ENCODE measurements at regions not wholly inside any gene's neighbourhood (a gene's known extent, or its start where the extent isn't known, plus 50 kb on each side); places are given as distances from the start of the nearest gene placed in this dataset.
"Not testable (repeated sequence)": the region's sequence is repeated elsewhere in the genome, so short reads cannot be mapped to it uniquely, and the experiment has no call there.

GRCh38 chr9:97188545-97188944, 118.9 kb upstream of the CCDC180 start:
- TF ChIP-seq, protein P1, sequence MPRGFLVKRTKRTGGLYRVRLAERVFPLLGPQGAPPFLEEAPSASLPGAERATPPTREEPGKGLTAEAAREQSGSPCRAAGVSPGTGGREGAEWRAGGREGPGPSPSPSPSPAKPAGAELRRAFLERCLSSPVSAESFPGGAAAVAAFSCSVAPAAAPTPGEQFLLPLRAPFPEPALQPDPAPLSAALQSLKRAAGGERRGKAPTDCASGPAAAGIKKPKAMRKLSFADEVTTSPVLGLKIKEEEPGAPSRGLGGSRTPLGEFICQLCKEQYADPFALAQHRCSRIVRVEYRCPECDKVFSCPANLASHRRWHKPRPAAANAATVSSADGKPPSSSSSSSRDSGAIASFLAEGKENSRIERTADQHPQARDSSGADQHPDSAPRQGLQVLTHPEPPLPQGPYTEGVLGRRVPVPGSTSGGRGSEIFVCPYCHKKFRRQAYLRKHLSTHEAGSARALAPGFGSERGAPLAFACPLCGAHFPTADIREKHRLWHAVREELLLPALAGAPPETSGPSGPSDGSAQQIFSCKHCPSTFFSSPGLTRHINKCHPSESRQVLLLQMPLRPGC (tag by site-specific recombination; IDR thresholded peaks at IDR 0.05), result no peak
- Histone ChIP-seq H3K4me3 (ENCODE audit: low read depth, low read length) (no peak overlapping the region), H3K9me3 (ENCODE audit: control insufficient read depth, insufficient read depth, low read depth, low read length) (no peaks in the 10 kb centered on the region), H3K36me3 (ENCODE audit: control insufficient read depth in 2 of 2, insufficient read depth in 1 of 2, low read length in 2 of 2) (no peaks in the 10 kb centered on the region), H3K4me1 (ENCODE audit: control insufficient read depth, insufficient read depth, low read length) (no peaks in the 10 kb centered on the region), H3K27ac (ENCODE audit: extremely low read depth, low read depth, low read length) (no peak overlapping the region)
- ChIA-PET CTCF (no interaction called here), POLR2A (no interaction called here)

- H3K27ac ChIP-seq (ENCODE audit: extremely low read depth, low read depth, low read length); H3K36me3 ChIP-seq (ENCODE audit: control insufficient read depth in 2 of 2, insufficient read depth in 1 of 2, low read length in 2 of 2); H3K4me1 ChIP-seq (ENCODE audit: control insufficient read depth, insufficient read depth, low read length); POLR2A ChIA-PET; H3K9me3 ChIP-seq (ENCODE audit: control insufficient read depth, insufficient read depth, low read depth, low read length); H3K4me3 ChIP-seq (ENCODE audit: low read depth, low read length); CTCF ChIA-PET: not testable (repeated sequence)
Observed at GRCh38 chr9:97187706-97188105, 119.8 kb upstream of the CCDC180 start.

DNA sequence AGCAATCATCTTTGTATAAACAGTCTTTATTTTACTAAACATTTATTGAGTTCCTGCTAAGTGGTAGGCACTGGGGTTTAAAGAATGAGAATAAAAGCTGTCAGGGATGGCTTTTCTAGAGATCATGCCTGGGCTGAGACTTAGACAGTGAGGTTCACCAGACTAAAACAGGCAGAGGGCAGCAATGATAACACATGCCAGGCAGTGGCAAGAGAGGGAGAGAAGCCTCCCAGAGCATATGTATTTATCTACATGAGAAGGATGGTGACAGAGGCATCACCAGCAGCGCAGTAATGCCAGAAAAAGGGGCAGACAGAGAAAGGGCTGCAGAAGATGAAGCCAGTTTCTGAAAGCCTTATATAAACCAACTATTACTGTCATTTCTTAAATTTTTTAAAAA, 121.0 kb upstream of the CCDC180 start:
- CTCF ChIA-PET, result no interaction called here
- POLR2A ChIA-PET, result no interaction called here

GRCh38 chr9:97182532-97182931, 124.9 kb upstream of the CCDC180 start:
- H3K9me3 ChIP-seq (ENCODE audit: control insufficient read depth, insufficient read depth, low read depth, low read length); POLR2A ChIA-PET; CTCF ChIA-PET; H3K4me1 ChIP-seq (ENCODE audit: control insufficient read depth, insufficient read depth, low read length); H3K36me3 ChIP-seq (ENCODE audit: control insufficient read depth in 2 of 2, insufficient read depth in 1 of 2, low read length in 2 of 2); H3K27ac ChIP-seq (ENCODE audit: extremely low read depth, low read depth, low read length); H3K4me3 ChIP-seq (ENCODE audit: low read depth, low read length): not testable (repeated sequence)

More for the DNA sequence above, 121.0 kb upstream of the CCDC180 start:
- Histone ChIP-seq H3K27ac (ENCODE audit: extremely low read depth, low read depth, low read length) (no peak overlapping the region), H3K9me3 (ENCODE audit: control insufficient read depth, insufficient read depth, low read depth, low read length) (no peaks in the 10 kb centered on the region), H3K36me3 (ENCODE audit: control insufficient read depth in 2 of 2, insufficient read depth in 1 of 2, low read length in 2 of 2) (no peaks in the 10 kb centered on the region), H3K4me3 (ENCODE audit: low read depth, low read length) (no peak overlapping the region), H3K4me1 (ENCODE audit: control insufficient read depth, insufficient read depth, low read length) (no peaks in the 10 kb centered on the region)
- no peak for TF ChIP-seq ZSCAN30 (tag by site-specific recombination; IDR thresholded peaks at IDR 0.05)
- TF ChIP-seq, protein P2, sequence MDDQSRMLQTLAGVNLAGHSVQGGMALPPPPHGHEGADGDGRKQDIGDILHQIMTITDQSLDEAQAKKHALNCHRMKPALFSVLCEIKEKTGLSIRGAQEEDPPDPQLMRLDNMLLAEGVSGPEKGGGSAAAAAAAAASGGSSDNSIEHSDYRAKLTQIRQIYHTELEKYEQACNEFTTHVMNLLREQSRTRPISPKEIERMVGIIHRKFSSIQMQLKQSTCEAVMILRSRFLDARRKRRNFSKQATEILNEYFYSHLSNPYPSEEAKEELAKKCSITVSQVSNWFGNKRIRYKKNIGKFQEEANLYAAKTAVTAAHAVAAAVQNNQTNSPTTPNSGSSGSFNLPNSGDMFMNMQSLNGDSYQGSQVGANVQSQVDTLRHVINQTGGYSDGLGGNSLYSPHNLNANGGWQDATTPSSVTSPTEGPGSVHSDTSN (CRISPR knock-in tag; IDR thresholded peaks at IDR 0.05), result no peak
- TF ChIP-seq ZIC2 (tag by site-specific recombination; IDR thresholded peaks at IDR 0.05), result no peak
- TF ChIP-seq ZNF623 (tag by site-specific recombination; IDR thresholded peaks at IDR 0.05), result no peak
- no peak for TF ChIP-seq ZNF549 (tag by site-specific recombination; IDR thresholded peaks at IDR 0.05)
- no peak for TF ChIP-seq ZFHX2 (tag by site-specific recombination; conservative IDR thresholded peaks at IDR 0.05)
- TF ChIP-seq ZNF175 (tag by site-specific recombination; IDR thresholded peaks at IDR 0.05), result no peak
- TF ChIP-seq ZNF26 (tag by site-specific recombination; IDR thresholded peaks at IDR 0.05), result no peak
- TF ChIP-seq ZNF169 (tag by site-specific recombination; IDR thresholded peaks at IDR 0.05), result no peak
- no peak for TF ChIP-seq ZSCAN23 (tag by site-specific recombination; IDR thresholded peaks at IDR 0.05)
- no peak for TF ChIP-seq ZNF433 (tag by site-specific recombination; IDR thresholded peaks at IDR 0.05; ENCODE audit: low read depth)
- no peak for TF ChIP-seq OSR2 (tag by site-specific recombination; IDR thresholded peaks at IDR 0.05)
- TF ChIP-seq OVOL3 (tag by site-specific recombination; IDR thresholded peaks at IDR 0.05), result no peak
- no peak for TF ChIP-seq ZSCAN16 (tag by site-specific recombination; IDR thresholded peaks at IDR 0.05)
- no peak for TF ChIP-seq ZNF404 (tag by site-specific recombination; IDR thresholded peaks at IDR 0.05)
- no peak for TF ChIP-seq SP7 (tag by site-specific recombination; IDR thresholded peaks at IDR 0.05)
- no peak for TF ChIP-seq RBAK (tag by site-specific recombination; IDR thresholded peaks at IDR 0.05)
- no peak for TF ChIP-seq ZNF354C (tag by site-specific recombination; IDR thresholded peaks at IDR 0.05; ENCODE audit: borderline replicate concordance, low read depth)
- TF ChIP-seq ZNF776 (tag by site-specific recombination; IDR thresholded peaks at IDR 0.05; ENCODE audit: borderline replicate concordance), result no peak
